HepG2 (cell line): ENCODE measurements at regions not wholly inside any gene's neighbourhood (a gene's known extent, or its start where the extent isn't known, plus 50 kb on each side); places are given as distances from the start of the nearest gene placed in this dataset.

ENCODE experiments used
- ATAC-seq: fragments of 200-7000 bp; cut with Tn5 transposase; 3 replicates; pipeline ENCODE4 v1.9.1; 2020; ENCODE audit warnings: mild to moderate bottlenecking, moderate library complexity
- BruUV-seq: library from RNA; stranded (reverse); fragments of 400-500 nt; replicated peaks from 2 replicates; lab custom pipeline; 2021; lab: Mats Ljungman, UMichigan
- CTCF ChIA-PET: fragments of 300-600 bp; formaldehyde crosslinking; extraction: SDS; loops from one replicate; lab custom pipeline; 2021; ENCODE audit warnings: low total read pairs, inconsistent platforms, low intra/inter-chr PET ratio; lab: Yijun Ruan, JAX
- POLR2A ChIA-PET: fragments of 350-600 bp; sonication (Branson Sonifier 250); formaldehyde crosslinking; loops from one replicate; lab custom pipeline; 2020; ENCODE audit warnings: antibody characterized with exemption, inconsistent platforms; lab: Yijun Ruan, JAX
- DNase-seq: peaks from one replicate; pipeline ENCODE4 v3.0.0-alpha.2; 2015; ENCODE audit warnings: low spot score
- FAIRE-seq: peaks from 3 replicates; lab custom pipeline; 2011; peaks lifted over from hg19 to GRCh38; lab: Jason Lieb, UNC
- H2AFZ ChIP-seq: one replicate; pipeline ENCODE4 v1.6.1; 2011; ENCODE audit warnings: low read length, inconsistent platforms
- H3K27ac ChIP-seq: fragments of 300-600 bp; 3 replicates; pipeline ENCODE4 v1.8.0; 2011; ENCODE audit warnings: mixed run types, mild to moderate bottlenecking, mixed read lengths, low read length, inconsistent platforms; ENCODE audit not compliant: insufficient read depth; ENCODE audit errors: extremely low read length
- H3K27me3 ChIP-seq, 2 experiments: fragments of 200-600 bp in 1 of 2; 2 replicates in 1 of 2; 3 replicates in 1 of 2; pipeline versions ENCODE4 v1.6.0 to v1.8.0; 2011; ENCODE audit warnings: low read length in 2 of 2, mild to moderate bottlenecking in 2 of 2, moderate library complexity in 2 of 2, inconsistent platforms in 1 of 2; ENCODE audit not compliant: insufficient read depth in 2 of 2, control insufficient read depth in 1 of 2
- H3K36me3 ChIP-seq, 2 experiments: fragments of 200-600 bp in 1 of 2; replicated peaks in 1 of 2; 2 replicates in 1 of 2; 3 replicates in 1 of 2; pipeline versions ENCODE4 v1.5.1 to v1.8.0; 2011; ENCODE audit warnings: low read length in 2 of 2, inconsistent platforms in 1 of 2; ENCODE audit not compliant: insufficient read depth in 2 of 2, control insufficient read depth in 1 of 2
- H3K4me1 ChIP-seq: 2 replicates; pipeline ENCODE4 v1.5.1; 2012; ENCODE audit warnings: low read length, inconsistent platforms; ENCODE audit not compliant: insufficient read depth
- H3K4me2 ChIP-seq: 2 replicates; pipeline ENCODE4 v1.6.0; 2011; ENCODE audit warnings: low read depth, low read length, inconsistent platforms
- H3K4me3 ChIP-seq, 3 experiments: fragments of 200-600 bp in 1 of 3; sonication (generic), shearing (Covaris generic) in 1 of 3; replicated peaks in 1 of 3; 2 replicates each; pipeline ENCODE4 v1.5.1; 2011 to 2016; ENCODE audit warnings: low read length in 3 of 3, inconsistent platforms in 2 of 3, low read depth in 2 of 3, mild to moderate bottlenecking in 2 of 3, control low read depth in 1 of 3, mixed read lengths in 1 of 3; ENCODE audit not compliant: insufficient read depth in 1 of 3
- H3K79me2 ChIP-seq: one replicate; pipeline ENCODE4 v1.6.1; 2011; ENCODE audit warnings: low read length, inconsistent platforms; ENCODE audit not compliant: insufficient read depth
- H3K9ac ChIP-seq: 2 replicates; pipeline ENCODE4 v1.6.0; 2011; ENCODE audit warnings: mild to moderate bottlenecking, low read depth, low read length, inconsistent platforms; ENCODE audit not compliant: insufficient read depth
- H3K9me3 ChIP-seq: 2 replicates; pipeline ENCODE4 v1.5.1; 2012; ENCODE audit warnings: mild to moderate bottlenecking, low read length
- H4K20me1 ChIP-seq: 2 replicates; pipeline ENCODE4 v1.6.0; 2011; ENCODE audit warnings: inconsistent platforms, mild to moderate bottlenecking, low read length, moderate library complexity; ENCODE audit not compliant: insufficient read depth
- BRD4 ChIP-seq: sonication (generic); formaldehyde crosslinking; IDR thresholded peaks from 2 replicates; pipeline ENCODE4 v1.4.0; 2020; ENCODE audit warnings: missing genetic modification reagents
- HDAC2 ChIP-seq: sonication (generic); formaldehyde crosslinking; IDR thresholded peaks from 2 replicates; pipeline ENCODE4 v1.4.0; 2020; ENCODE audit warnings: missing genetic modification reagents
- MTF2 ChIP-seq: sonication (generic); formaldehyde crosslinking; IDR thresholded peaks from 2 replicates; pipeline ENCODE4 v1.5.0; 2020; ENCODE audit warnings: missing genetic modification reagents, borderline replicate concordance
- NFATC3 ChIP-seq: sonication (generic); formaldehyde crosslinking; IDR thresholded peaks from 2 replicates; pipeline ENCODE4 v1.5.1; 2020; ENCODE audit warnings: mild to moderate bottlenecking, missing genetic modification reagents
- SAP130 ChIP-seq: IDR thresholded peaks from 2 replicates; pipeline ENCODE4 v1.6.1; 2016; ENCODE audit warnings: low read depth
- ZIK1 ChIP-seq: sonication (generic); formaldehyde crosslinking; IDR thresholded peaks from 2 replicates; pipeline ENCODE4 v1.5.0; 2020; ENCODE audit warnings: mild to moderate bottlenecking, low read depth, missing genetic modification reagents, borderline replicate concordance
- ZNF17 ChIP-seq: sonication (generic); formaldehyde crosslinking; IDR thresholded peaks from 2 replicates; pipeline ENCODE4 v1.5.0; 2020; ENCODE audit warnings: mild to moderate bottlenecking, missing genetic modification reagents
- ZNF431 ChIP-seq: sonication (generic); formaldehyde crosslinking; IDR thresholded peaks from 2 replicates; pipeline ENCODE4 v1.9.0; 2022; ENCODE audit warnings: missing genetic modification reagents, low read depth, mild to moderate bottlenecking, borderline replicate concordance
- ZNF44 ChIP-seq: sonication (generic); formaldehyde crosslinking; IDR thresholded peaks from 2 replicates; pipeline ENCODE4 v1.5.1; 2020; ENCODE audit warnings: mild to moderate bottlenecking, missing genetic modification reagents
- ZNF547 ChIP-seq: sonication (generic); formaldehyde crosslinking; IDR thresholded peaks from 2 replicates; pipeline ENCODE4 v1.5.1; 2020; ENCODE audit warnings: mild to moderate bottlenecking, missing genetic modification reagents
- ZNF607 ChIP-seq: sonication (generic); formaldehyde crosslinking; IDR thresholded peaks from 2 replicates; pipeline ENCODE4 v1.5.1; 2020; ENCODE audit warnings: missing genetic modification reagents, mild to moderate bottlenecking, borderline replicate concordance
- ZNF746 ChIP-seq: sonication (generic); formaldehyde crosslinking; IDR thresholded peaks from 2 replicates; pipeline ENCODE4 v1.8.0; 2022; ENCODE audit warnings: mild to moderate bottlenecking, missing genetic modification reagents
- ZNF782 ChIP-seq: sonication (generic); formaldehyde crosslinking; IDR thresholded peaks from 2 replicates; pipeline ENCODE4 v1.4.0; 2020; ENCODE audit warnings: missing genetic modification reagents, mild to moderate bottlenecking, borderline replicate concordance
- WGBS: methylation state at CpG from one replicate; pipeline ENCODE4 v1.1.6; 2017; ENCODE audit warnings: low lambda C conversion rate; 5-methylcytosine and 5-hydroxymethylcytosine counted together
- in situ Hi-C: cut with HindIII; loops from 2 replicates; pipeline ENCODE4 v1.10.0; 2017; ENCODE audit warnings: low pct_unique_long_range_greater_than_20kb; ENCODE audit not compliant: extremely low pct_ligation_motif_present
- intact Hi-C: fragments of 100-400 bp; cut with micrococcal nuclease; formaldehyde crosslinking; loops from one replicate; pipeline ENCODE4 v1.10.0; 2022; ENCODE audit not compliant: unreplicated experiment
- TF ChIP-seq, protein P1 (sequence below): sonication (generic); formaldehyde crosslinking; conservative IDR thresholded peaks from 2 replicates; pipeline ENCODE4 v1.5.0; 2020; ENCODE audit warnings: missing genetic modification reagents

DNA sequence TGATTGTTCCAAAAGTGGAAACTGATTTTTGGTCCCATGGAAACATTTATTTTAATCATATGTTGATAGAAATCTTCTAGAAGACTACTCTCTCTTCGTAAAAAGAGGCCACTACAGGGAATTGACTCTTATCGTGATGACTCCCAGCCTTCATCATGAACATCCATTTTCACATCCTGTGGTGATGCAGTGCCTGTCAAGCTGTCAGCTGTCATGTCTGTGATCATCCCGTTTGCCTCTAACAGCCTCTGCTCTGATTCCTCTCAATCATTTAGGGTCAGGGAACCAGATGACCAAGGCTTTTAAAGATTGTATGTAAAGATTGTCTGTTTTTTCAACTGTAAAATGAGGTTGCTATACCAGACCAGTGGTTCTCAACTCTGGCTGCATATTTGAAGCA, 419.0 kb upstream of the MGAT4C start:
- no peak overlapping the region for H3K27ac ChIP-seq
- no peak overlapping the region for H3K4me2 ChIP-seq
- H3K4me1 ChIP-seq, result no peaks in the 10 kb centered on the region
- FAIRE-seq, result no peak
- H3K36me3 ChIP-seq, result no peaks in the 10 kb centered on the region
- no peaks in the 10 kb centered on the region for H3K27me3 ChIP-seq
- H2AFZ ChIP-seq, result no peak overlapping the region
- no TSS peak for BruUV-seq
- in situ Hi-C loops (no loop called here), intact Hi-C loops (no loop called here)
- no peak for TF ChIP-seq ZNF44 (CRISPR knock-in tag)
- H3K79me2 ChIP-seq, result no peaks in the 10 kb centered on the region
- ATAC-seq, result no peak
- POLR2A ChIA-PET, result no interaction called here
- no peaks in the 10 kb centered on the region for H4K20me1 ChIP-seq
- peaks cover 5% of the 10 kb centered on the region; the same call in 1 of the 2 replicates for H3K9me3 ChIP-seq
- no peak overlapping the region for H3K4me3 ChIP-seq
- no peak for DNase-seq
- H3K9ac ChIP-seq, result no peak overlapping the region
- WGBS, result 4% methylated on average over 3 of the region's 3 CpGs
- CTCF ChIA-PET, result no interaction called here

DNA sequence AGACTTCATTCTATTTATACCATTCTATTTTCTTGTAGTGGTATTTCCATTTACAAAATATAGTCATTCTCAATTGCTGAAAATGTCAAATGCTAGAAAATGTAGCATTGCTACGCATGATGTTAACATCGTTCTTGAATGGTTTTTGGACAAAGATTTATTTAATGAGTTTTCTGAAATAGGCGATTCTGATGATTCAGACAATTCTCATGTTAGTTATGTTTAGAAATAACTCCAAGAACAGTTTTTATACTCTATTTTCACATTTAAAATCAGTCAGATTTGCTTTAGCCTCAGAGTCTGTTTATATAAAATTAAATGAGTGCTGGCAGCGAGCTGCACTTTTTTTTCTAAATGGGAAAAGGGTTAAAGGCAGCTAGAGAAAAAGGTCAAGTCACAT, 414.8 kb upstream of the MGAT4C start:
- Histone ChIP-seq H3K79me2 (no peaks in the 10 kb centered on the region), H2AFZ (no peak overlapping the region), H4K20me1 (no peaks in the 10 kb centered on the region), H3K4me1 (no peaks in the 10 kb centered on the region), H3K36me3 (no peaks in the 10 kb centered on the region), H3K4me3 (no peak overlapping the region), H3K27ac (no peak overlapping the region), H3K4me2 (no peak overlapping the region), H3K9ac (no peak overlapping the region), H3K9me3 (no peaks in the 10 kb centered on the region), H3K27me3 (no peaks in the 10 kb centered on the region)
- 3% methylated on average over 4 of the region's 4 CpGs for WGBS
- FAIRE-seq, result no peak
- ChIA-PET CTCF (no interaction called here), POLR2A (no interaction called here)
- in situ Hi-C loops, result no loop called here
- no TSS peak for BruUV-seq
- ATAC-seq, result no peak
- no peak for DNase-seq
- intact Hi-C loops, result no loop called here
- TF ChIP-seq MTF2 (CRISPR knock-in tag), result no peak
- TF ChIP-seq ZNF431, result no peak
- TF ChIP-seq ZIK1 (CRISPR knock-in tag), result no peak
- no peak for TF ChIP-seq ZNF607 (CRISPR knock-in tag)
- TF ChIP-seq SAP130, result no peak
- no peak for TF ChIP-seq ZNF746
- TF ChIP-seq, protein P1, sequence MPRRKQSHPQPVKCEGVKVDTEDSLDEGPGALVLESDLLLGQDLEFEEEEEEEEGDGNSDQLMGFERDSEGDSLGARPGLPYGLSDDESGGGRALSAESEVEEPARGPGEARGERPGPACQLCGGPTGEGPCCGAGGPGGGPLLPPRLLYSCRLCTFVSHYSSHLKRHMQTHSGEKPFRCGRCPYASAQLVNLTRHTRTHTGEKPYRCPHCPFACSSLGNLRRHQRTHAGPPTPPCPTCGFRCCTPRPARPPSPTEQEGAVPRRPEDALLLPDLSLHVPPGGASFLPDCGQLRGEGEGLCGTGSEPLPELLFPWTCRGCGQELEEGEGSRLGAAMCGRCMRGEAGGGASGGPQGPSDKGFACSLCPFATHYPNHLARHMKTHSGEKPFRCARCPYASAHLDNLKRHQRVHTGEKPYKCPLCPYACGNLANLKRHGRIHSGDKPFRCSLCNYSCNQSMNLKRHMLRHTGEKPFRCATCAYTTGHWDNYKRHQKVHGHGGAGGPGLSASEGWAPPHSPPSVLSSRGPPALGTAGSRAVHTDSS (CRISPR knock-in tag), result no peak
- no peak for TF ChIP-seq ZNF782 (CRISPR knock-in tag)
- no peak for TF ChIP-seq ZNF17 (CRISPR knock-in tag)
- no peak for TF ChIP-seq NFATC3
- TF ChIP-seq BRD4, result no peak
- no peak for TF ChIP-seq HDAC2
- TF ChIP-seq ZNF547 (CRISPR knock-in tag), result no peak
